ENCODE measurements at regions not wholly inside any gene's neighbourhood (a gene's known extent, or its start where the extent isn't known, plus 50 kb on each side); places are given as distances from the start of the nearest gene placed in this dataset.

GRCh38 chr10:28367929-28368484 lies 65.1 kb upstream of the MPP7 start:
- TF ChIP-seq POLR2A (IDR thresholded peaks at IDR 0.05; ENCODE audit: low read depth, low read length) (no peak), CTCF (IDR thresholded peaks at IDR 0.05; ENCODE audit: extremely low read depth in 1 of 2, insufficient read depth in 1 of 2, low read depth in 1 of 2, low read length in 2 of 2) (no peak), MYC (IDR thresholded peaks at IDR 0.05; ENCODE audit: low read depth, low read length) (no peak), GATA2 (IDR thresholded peaks at IDR 0.05; ENCODE audit: insufficient read depth, insufficient read length, low read depth, low read length) (no peak), POLR2AphosphoS5 (IDR thresholded peaks at IDR 0.05; ENCODE audit: insufficient read depth, low read depth, low read length) (no peak), JUN (IDR thresholded peaks at IDR 0.05; ENCODE audit: borderline replicate concordance, insufficient read depth, insufficient read length, low read depth) (no peak)
